Body of pancreas (tissue), 4 donors: ENCODE measurements at regions not wholly inside any gene's neighbourhood (a gene's known extent, or its start where the extent isn't known, plus 50 kb on each side); places are given as distances from the start of the nearest gene placed in this dataset.

Experiments
- POLR2A ChIP-seq, 3 donors: fragments of 450-650 bp; IDR thresholded peaks; one replicate each; pipeline ENCODE4 v1.6.1; 2016; ENCODE audit warnings: antibody characterized with exemption in 3 of 3, mild to moderate bottlenecking in 2 of 3
- TF ChIP-seq, protein P1 (sequence below), 7 experiments: fragments of 450-650 bp in 4 of 7; fragments of 200-600 bp in 3 of 7; sonication (generic) in 3 of 7; IDR thresholded peaks; one replicate each; pipeline ENCODE4 v1.5.1; 2016 to 2019; ENCODE audit warnings: antibody characterized with exemption in 7 of 7

DNA sequence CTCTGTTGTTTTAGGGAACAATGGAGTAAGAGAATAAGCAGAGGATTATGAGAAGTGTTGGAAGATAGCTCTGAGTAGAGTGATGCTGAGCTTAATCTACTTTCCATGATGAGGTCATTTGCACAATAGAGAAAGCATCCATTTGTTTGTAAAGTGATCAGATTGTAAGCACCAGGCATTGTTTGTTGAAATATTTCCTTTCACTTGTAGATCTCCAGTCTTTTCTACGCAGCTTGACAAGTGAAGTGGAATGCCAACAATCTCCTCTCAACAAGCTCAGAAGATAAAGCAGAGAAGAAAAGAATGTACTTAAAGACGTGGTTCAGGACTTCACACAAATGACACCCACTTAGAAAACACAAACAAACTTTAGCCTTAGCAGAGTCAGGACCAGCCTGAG lies 80.1 kb upstream of the MARCKS start:
- TF ChIP-seq, protein P1, sequence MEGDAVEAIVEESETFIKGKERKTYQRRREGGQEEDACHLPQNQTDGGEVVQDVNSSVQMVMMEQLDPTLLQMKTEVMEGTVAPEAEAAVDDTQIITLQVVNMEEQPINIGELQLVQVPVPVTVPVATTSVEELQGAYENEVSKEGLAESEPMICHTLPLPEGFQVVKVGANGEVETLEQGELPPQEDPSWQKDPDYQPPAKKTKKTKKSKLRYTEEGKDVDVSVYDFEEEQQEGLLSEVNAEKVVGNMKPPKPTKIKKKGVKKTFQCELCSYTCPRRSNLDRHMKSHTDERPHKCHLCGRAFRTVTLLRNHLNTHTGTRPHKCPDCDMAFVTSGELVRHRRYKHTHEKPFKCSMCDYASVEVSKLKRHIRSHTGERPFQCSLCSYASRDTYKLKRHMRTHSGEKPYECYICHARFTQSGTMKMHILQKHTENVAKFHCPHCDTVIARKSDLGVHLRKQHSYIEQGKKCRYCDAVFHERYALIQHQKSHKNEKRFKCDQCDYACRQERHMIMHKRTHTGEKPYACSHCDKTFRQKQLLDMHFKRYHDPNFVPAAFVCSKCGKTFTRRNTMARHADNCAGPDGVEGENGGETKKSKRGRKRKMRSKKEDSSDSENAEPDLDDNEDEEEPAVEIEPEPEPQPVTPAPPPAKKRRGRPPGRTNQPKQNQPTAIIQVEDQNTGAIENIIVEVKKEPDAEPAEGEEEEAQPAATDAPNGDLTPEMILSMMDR (IDR thresholded peaks at IDR 0.05): no peak
- TF ChIP-seq POLR2A (IDR thresholded peaks at IDR 0.05): no peak
